Hematopoietic multipotent progenitor cell treated with erythropoietin and hydrocortisone succinate and interleukin-3 and kit ligand, for 15 days (in vitro differentiated cells): ENCODE measurements at regions not wholly inside any gene's neighbourhood (a gene's known extent, or its start where the extent isn't known, plus 50 kb on each side); places are given as distances from the start of the nearest gene placed in this dataset.

Experiments
- DNase-seq: peaks from one replicate; pipeline ENCODE4 v3.0.0-alpha.2; 2015; ENCODE audit warnings: low spot score

DNA sequence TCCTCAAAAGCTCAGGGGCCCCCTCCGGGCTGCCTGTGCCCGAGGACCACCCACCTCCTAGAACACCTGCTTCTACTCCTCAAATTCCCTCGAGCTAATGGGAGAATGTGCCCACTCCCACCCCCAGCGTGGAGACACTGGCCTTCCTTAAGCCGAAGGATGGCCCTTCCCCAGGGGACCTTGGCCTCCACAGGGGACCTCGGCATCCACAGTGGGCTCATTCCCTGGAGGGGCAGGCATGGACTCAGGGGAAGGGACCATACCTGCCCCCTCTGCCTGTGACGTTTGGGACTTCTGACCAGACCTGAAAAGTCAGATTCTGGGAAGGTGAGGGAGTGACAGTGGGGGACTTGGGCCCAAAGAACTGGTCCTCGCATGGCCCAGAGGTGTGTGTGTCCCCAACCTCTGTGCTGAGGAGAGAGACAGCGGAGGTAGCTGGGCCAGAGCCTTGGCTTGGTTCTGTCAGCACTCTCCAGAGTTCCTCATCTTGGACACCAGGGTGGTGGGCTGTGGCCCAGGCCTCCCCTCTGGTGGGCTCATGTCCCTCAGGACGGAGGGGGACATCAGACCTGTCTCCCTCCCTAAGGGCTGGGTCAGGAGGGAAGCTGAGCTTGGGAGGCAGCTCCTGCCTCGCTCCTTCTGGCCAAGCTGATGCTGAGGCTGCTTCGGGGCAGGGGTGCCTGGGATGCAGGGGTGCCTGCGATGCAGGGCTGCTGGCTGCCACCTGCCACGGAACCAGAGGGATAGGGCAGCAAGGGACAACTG, 240.4 kb downstream of the HAUS1 start:
- no peak for DNase-seq

DNA sequence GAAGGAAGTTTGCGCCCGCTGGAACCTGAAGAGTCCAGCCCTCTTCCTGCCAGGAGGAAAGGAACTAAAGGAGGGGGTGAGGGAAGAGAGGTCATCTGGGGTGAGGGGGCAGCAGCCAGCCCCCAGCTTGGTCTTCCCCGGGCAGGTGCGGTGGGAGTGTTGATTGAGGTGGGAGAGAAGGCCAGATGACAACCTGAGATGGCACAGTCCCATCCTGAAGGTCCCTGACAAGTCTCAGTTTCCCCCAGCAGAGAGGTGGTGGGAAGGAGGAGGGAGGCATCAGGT, 240.9 kb downstream of the HAUS1 start:
- no peak for DNase-seq

DNA sequence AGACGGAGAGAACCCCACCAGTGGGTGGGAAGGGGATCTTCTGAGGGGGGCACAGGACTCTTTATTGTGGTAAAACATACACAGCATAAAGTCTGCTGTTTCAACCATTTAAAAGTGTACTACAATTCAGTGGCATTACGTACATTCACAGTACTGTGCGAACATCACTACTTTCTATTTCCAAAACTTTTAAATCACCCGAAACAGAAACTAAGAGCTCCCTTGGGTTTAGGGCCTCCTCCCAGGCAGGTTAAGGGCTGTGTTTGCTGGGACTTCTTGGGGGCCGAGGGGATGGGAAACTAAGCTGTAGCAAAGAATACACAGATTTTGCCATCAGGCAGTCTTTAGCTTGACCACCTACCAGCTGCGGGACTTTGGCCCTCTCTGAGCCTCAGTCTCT, 242.0 kb downstream of the HAUS1 start:
- no peak for DNase-seq

DNA sequence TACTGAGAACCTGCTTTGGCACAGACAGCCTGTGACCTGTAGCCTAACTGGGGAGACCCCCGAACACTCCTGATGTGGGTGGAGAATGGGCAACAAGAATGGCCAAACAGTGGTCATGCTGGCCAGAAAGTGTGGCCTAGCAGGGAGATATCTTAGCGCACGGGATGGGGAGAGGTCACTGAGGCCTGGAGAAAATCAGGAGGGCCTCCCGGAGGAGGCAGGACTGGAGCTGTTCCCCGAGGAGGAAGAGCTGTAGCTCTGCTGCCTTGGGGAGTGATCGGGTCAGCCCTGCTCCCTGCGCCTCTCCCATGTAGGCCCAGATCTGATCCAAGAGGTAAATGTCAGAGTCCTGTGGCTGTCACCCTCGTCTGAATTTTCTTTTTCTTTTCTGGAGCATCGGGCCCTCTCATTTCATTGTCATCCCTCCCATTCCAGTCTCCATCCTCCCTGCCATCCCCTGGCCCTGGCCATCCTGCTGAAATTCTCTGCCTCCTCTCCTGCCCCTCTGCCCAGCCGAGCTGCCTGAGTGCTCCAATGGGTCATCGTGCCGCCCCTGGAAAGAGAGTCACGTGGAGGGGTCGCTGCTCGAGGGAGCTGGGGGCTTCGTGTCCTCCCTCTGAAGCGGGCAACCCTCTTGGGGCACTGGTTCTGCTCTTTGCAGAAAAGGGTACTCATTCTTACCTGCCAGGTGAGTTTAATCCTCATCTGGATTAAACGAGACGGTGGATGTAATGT, 242.9 kb downstream of the HAUS1 start:
- DNase-seq: no peak

DNA sequence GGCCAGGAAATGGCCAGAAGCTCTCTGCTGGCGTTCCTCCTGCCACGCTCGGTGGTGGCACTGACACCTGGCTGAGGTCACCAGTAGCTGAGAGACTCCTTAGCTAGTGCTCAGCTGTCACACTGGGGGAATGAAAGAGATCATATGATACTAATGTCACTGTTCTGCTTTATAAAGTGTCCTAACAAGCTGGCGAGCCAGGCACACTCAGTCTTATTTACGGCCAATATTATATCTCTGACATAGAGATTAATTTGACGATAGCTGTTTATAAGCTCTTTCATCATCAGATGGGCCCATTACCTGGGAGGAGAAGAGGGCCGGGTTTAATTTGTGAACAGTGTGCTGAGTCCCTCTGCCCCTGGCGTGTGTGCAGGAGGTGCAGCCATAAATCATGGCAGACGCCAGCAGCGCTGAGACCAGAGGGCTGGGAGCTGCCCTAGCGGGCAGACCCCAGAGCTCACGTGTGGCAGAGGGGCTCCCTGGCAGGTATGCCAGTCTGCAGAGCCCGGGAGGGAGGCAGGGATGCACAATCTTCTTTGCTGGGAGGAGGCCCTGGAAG, 246.5 kb downstream of the HAUS1 start:
- no peak for DNase-seq

DNA sequence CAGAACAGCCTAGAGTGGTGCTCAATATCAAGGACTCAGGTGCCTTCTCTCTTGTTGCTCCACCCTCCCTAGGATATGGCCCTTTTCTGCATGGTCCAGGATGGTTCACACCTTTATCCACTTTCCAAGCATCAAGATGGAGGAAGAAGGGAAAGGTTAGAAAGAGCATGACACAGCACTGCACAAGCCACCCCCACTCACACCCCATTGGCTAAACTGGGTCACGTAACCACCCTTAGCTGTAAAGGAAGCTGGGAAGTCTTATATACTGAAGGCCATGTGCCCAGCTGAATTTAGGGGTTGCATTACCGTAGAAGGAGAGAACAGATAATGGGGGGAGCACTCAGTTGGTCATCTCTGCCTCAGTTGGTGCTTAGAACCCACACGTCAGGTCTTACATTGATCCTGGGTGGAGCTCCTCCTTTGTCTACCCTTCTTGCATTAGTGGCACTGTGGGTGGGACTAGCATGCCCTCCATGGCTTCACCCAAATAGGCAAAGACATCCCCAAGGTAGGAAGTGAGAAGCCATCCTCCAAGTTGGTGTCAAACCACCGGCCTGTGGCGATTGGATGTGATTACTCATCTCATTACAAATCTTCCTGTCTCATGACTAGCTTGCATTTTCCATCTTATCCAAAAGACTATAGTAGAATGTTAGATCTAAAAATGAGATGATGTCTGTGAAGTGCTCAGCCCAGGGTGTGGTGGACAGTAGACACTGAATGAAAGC, 248.5 kb downstream of the HAUS1 start:
- no peak for DNase-seq

DNA sequence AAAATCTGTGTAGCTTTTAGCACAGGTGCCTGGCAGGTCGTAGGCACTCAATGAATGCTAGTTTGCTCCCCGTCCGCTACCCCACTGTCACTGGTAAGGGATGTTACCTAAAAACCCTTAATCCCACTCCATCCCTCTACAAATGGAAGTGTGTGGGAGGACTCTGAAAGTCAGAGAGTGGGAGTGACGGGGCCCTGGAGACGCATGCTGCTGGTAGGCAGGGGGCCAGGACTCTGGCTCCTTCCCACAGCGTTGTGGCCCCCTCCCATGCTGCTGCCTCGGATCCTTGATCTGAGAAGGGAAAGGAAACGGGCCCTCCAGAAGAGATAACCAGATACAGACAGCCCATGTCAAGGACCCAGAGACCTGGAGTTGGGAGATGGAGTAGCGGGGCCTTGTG, 249.3 kb downstream of the HAUS1 start:
- DNase-seq: no peak

DNA sequence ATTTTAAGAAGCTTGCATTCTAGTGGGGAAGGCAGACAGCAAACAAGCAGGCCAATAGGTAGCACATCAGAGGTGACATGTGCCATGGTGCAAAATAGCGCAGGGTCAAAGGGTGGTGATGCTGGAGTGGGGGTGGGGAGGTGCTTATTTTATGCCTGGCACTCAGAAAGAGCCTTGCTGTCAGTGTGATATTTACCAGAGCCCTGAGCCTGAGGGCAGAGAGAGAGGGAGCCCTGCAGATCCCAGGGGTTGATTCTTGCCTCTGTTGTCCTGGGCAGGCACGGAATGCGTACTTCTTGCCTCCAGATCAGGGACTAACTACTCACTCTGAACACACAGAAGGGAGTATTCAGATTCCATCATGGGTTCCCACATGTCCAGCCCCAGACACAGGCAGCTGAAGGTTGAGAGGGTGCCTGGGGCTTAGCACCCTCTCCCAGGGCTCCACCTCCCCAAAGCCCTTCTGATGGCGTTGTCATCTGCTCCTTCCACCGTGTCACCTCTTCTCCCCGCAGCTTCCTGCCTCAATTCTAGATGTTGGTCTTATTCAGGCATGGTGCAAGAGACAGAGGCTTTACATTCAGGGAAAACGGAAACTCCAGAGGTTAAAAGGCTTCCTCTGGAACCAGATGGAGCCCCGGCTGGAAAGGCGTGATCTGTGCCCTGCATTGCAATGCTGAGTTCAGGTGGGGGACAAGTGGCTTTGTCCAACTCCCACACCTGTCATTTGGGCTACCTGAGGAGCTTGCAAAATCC, 252.3 kb downstream of the HAUS1 start:
- DNase-seq: no peak

DNA sequence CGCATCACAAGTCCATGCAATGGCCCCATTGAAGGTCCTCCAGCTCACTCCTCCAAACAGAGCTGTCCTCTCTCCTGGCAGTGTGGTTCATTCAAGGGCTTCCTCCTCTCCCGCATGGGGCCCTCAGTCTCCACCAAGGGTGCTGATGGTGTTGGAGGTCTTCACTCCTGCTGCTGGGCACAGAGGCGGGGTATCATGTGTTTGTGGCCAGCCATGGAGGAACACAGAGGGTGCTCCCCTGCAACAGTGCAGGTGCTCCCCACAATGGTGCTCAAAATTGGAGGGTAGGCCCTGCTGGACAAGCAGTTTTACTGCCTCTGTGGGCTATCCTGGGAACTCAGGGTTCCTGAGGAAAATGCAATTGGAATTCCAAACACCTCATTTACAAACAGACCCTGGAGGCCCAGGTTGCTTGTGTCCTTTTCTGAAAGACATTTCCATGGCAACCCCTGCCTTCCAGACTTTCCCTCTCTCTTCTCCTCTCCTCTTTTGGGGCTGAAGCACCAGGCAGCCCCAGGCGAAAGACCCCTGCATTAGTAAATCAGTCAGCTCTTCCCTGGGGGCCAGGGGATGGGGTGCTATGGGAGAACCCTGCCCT, 256.0 kb downstream of the HAUS1 start:
- no peak for DNase-seq

DNA sequence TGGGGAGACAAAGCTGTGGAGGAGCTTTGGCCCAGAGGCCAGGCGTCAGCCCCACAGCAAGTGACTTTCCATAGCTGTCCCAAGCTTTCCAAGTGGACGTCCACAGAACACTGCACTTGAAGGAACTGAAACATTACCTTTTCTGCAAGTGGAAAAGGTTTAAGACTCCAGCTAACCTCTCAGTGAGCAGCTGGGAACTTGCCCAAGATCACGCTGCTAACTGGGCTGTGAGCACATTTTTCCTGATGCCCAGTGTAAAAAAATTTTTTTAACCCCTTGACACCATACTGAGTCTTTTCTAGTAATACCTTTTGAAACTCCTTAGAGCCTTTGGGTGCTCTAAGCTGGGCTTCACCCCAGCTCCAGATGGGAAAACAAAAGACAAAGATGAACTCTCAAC, 256.7 kb downstream of the HAUS1 start:
- DNase-seq: no peak

DNA sequence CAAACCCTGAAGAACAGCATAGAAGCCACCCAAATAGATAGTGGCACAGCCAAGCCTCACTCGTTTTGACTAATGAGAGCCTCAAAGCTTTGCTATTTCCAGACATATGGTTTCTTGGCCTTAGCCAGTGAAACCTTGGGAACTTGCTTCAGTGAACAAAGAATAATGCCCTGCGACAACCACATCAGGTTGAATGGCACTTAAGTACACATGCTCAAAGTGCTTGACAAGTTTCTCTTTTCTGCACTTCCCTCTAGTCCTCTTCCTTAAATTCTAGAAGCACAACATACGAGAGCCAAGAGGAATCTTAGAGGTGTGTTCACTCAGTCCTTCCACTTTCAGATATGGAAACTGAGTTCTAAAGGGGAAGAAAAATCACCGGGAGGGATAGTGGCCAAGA, 258.3 kb downstream of the HAUS1 start:
- DNase-seq: no peak

DNA sequence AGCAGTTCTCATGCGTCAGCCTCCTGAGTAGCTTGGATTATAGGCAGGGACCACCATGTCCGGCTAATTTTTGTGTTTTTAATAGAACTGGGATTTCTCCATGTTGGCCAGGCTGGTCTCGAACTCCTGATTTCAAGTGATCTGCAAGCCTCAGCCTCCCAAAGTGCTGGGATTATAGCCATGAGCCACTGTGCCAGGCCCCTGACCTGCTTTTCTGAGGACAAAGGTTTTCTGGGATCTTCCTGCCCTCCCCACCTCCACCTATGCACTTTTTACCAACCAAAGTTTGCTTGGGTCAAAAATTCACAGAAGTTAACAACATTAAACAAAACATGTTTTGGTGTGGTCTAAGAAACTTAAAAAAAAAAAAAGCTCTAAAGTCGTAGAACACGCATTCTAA, 259.9 kb downstream of the HAUS1 start:
- DNase-seq: no peak

DNA sequence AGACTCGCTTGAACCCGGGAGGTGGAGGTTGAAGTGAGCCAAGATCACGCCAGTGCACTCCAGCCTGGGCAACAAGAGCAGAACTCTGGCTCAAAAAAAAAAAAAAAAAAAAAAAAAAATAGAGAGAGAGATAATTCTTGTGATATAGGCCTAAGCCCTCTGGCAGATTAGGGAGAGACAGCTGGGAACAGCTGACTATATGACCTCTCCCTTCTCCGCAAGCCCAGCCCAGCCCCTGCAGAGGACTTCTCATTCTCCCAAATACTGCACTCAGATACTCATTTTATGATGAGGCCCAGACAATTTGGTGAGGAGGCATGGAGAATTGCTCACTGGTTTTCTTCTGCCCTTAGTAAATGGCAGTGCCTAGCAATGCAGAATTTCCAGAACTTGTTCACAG, 262.0 kb downstream of the HAUS1 start:
- DNase-seq: no peak

DNA sequence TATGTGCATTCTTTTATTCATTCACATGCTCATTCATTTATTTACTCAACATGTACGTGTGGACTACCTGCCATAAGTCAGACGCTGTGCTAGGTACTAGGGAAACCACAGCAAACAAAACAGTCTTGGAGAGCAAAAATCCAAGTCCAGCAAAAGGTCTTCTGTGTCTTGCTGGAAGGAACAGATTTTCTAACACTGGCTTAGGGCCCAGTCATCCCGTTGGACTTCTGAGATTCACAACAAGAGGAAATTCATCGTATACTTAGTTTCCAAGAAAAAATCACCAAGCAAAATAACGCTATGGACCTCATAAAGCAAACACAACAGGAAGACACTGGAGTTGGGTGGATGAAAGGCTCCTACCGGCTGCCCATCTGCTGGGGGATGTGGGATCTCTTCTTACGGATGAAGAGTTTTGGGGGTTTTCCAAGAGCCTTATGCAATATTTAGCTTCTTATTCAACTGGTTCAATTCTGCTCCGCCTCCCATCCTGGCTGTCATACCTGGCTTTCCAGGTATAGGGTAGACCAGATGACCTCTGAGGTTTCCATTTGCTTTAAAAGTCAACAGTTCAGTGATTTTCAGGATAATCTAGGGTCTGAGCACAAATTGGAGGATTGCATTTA, 262.7 kb downstream of the HAUS1 start:
- DNase-seq: no peak

DNA sequence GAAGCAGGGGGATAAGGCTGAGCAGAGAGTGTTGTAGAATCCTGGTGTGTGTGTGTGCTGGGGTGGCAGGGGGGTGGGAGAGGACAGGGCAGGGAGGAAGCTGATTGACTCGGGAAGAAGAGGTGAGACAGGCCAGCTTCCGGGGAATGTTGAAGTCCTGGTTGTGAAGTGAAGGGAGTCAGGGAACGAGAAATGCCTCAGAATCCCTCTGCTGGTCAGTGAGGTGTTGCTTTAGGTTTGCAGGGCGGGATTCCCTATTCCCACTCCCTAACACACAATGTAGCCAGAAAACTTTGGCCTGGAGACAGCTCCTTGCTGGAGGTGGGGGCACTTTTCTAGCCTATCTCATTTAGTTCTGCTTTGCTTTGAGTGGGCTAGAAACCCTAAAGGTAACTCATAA, 265.1 kb downstream of the HAUS1 start:
- no peak for DNase-seq

DNA sequence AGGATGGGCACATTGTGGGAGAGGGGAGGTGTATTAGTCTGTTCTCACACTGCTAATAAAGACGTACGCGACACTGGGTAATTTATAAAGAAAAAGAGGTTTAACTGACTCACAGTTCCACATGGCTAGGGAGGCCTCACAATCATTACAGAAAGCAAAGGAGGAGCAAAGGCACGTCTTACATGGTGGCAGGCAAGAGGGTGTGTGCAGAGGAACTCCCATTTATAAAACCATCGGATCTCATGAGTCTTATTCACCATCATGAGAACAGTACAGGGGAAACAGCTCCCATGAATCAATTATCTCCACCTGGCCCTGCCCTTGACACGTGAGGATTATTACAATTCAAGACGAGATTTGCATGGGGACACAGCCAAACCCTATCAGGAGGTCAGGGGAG, 266.7 kb downstream of the HAUS1 start:
- DNase-seq: no peak

DNA sequence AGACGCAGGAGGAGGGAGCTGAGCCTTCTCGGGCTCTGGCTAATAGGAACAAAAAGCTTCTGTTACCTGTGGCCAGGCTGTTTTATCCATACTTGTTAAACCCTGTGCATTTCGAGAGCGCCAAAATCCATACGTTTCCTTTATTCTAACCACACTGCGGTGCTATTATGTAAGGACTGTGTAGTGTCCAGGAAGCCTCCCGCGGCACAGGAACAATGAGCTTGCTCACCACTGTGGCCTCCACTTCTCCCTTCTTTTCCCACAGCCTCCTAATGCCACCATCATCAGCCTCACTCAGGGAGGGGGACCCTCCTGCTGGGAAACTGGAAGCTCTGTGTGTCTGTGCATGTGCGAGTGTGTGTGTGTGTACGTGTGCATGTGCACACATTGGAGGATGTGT, 268.5 kb downstream of the HAUS1 start:
- DNase-seq: no peak

DNA sequence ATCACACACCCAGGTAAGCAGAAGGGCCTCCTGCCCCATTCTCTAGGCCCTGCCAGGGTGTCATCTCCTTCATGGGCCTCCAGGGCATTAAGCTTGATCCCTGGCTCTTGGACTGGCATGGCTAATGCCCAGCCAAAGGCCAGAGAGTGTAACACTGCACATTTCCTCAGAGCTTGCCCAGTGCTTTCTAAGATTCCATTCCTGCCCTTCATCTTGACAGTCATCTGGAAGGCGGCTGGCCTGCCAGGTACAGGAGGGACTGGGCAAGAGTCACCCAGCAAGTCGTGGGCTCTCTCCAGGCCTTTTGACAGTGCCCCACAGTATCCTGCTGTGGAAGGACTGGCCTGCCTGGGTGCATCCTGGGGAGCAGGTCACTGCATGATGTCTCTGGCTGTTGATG, 268.9 kb downstream of the HAUS1 start:
- no peak for DNase-seq

DNA sequence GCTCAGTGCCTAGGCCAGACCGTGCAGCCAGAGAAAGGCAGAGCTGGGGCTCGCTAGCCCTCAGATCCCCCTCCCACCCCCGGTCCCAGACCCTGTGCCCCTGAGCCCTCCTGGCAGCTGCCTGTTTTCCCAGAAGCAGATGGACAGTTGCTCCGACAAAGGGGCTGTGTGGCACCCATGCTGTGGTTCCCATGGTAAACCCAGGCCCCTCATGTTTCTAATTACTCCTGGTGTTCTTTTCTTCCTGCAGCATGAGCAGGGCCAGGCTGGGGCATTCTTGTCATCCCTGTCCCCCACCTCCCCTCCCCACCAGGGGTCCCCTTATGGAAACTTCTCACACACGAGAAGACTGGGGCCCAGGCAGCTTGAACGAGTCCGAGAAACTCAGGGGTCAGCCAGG, 269.6 kb downstream of the HAUS1 start:
- DNase-seq: no peak

DNA sequence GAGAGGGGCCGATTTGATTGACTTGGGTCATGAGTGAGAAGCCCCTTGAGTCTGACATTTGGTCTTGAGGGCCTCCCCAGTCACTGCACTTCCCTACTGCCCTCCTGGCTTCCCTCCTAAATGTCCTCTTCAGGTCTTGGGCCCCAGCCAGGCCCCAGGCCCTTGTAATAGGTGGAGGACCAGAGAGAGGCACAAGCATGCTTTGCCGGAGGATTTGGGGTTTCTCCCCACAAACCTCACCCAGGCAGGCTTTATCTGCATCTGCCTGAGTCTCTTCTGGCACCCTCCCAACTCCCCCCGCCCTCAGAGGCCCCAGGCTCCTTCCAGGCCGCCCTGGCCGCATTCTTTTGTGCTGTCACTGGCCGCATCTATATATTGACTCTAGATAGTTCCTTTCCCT, 270.7 kb downstream of the HAUS1 start:
- no peak for DNase-seq

DNA sequence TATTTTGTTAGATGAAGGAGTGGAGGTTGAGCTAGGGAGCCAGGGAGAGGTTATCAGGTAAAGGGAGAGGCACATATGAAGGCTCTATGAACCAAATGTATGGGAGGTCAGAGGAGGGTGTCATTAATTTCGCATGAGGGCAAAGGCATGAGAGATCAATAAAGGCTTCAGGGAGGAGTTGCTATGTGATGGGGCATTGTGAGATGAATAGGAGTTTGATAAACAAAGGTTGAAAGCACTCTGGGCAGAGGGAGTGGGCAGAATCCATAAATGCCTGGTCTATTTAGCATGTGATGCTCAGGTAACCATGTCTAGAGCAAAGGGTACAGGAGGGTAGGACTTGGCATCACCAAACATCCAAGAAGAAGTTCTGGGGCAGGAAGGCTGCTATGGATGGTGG, 273.4 kb downstream of the HAUS1 start:
- DNase-seq: no peak
